ENCODE measurements at regions not wholly inside any gene's neighbourhood (a gene's known extent, or its start where the extent isn't known, plus 50 kb on each side); places are given as distances from the start of the nearest gene placed in this dataset.
A peak's percentile ranks its signal among the peaks of the same experiment; 100 is the strongest.
"Not testable (repeated sequence)": the region's sequence is repeated elsewhere in the genome, so short reads cannot be mapped to it uniquely, and the experiment has no call there.

- no peak overlapping the region for H3K27ac ChIP-seq
- no peak for DNase-seq (ENCODE audit: low read depth, low spot score)
Measured at GRCh38 chr9:38518826-38519225, 94.6 kb upstream of the IGFBPL1 start.

- peak overlapping the region; percentile 62 for H3K27ac ChIP-seq
- DNase-seq (ENCODE audit: low read depth, low spot score) = peak; percentile 79
Measured at GRCh38 chr9:38516273-38516672, 92.0 kb upstream of the IGFBPL1 start.

GRCh38 chr9:38515055-38515454 is 90.8 kb upstream of the IGFBPL1 start:
- not testable (repeated sequence) for H3K27ac ChIP-seq; DNase-seq (ENCODE audit: low read depth, low spot score)

GRCh38 chr9:38510340-38510739 is 86.1 kb upstream of the IGFBPL1 start:
- not testable (repeated sequence) for DNase-seq (ENCODE audit: low read depth, low spot score)

GRCh38 chr9:38507587-38507986 is 83.3 kb upstream of the IGFBPL1 start:
- no peak overlapping the region for H3K27ac ChIP-seq
- DNase-seq (ENCODE audit: low read depth, low spot score) = no peak

More at GRCh38 chr9:38510340-38510739, 86.1 kb upstream of the IGFBPL1 start:
- not testable (repeated sequence) for H3K27ac ChIP-seq

- peak; percentile 85 for DNase-seq (ENCODE audit: low read depth, low spot score)
- not testable (repeated sequence) for H3K27ac ChIP-seq
Measured at GRCh38 chr9:38500171-38500570, 75.9 kb upstream of the IGFBPL1 start.

- not testable (repeated sequence) for H3K27ac ChIP-seq; DNase-seq (ENCODE audit: low read depth, low spot score)
Measured at GRCh38 chr9:38498551-38498950, 74.3 kb upstream of the IGFBPL1 start.

GRCh38 chr9:38489057-38489456 is 64.8 kb upstream of the IGFBPL1 start:
- DNase-seq (ENCODE audit: low read depth, low spot score) = no peak
- H3K27ac ChIP-seq = no peak overlapping the region

- DNase-seq (ENCODE audit: low read depth, low spot score) = no peak
Measured at GRCh38 chr9:38488156-38488698, 64.0 kb upstream of the IGFBPL1 start.

GRCh38 chr9:38487418-38488155 is 63.3 kb upstream of the IGFBPL1 start:
- not testable (repeated sequence) for H3K27ac ChIP-seq

More at GRCh38 chr9:38488156-38488698, 64.0 kb upstream of the IGFBPL1 start:
- H3K27ac ChIP-seq = no peak overlapping the region

GRCh38 chr9:38486837-38487236 is 62.6 kb upstream of the IGFBPL1 start:
- H3K27ac ChIP-seq = no peak overlapping the region
- DNase-seq (ENCODE audit: low read depth, low spot score) = no peak

More at GRCh38 chr9:38487418-38488155, 63.3 kb upstream of the IGFBPL1 start:
- not testable (repeated sequence) for DNase-seq (ENCODE audit: low read depth, low spot score)

- H3K27ac ChIP-seq = no peak overlapping the region
- DNase-seq (ENCODE audit: low read depth, low spot score) = no peak
Measured at GRCh38 chr9:38486056-38486615, 61.9 kb upstream of the IGFBPL1 start.

GRCh38 chr9:38484076-38484665 is 59.9 kb upstream of the IGFBPL1 start:
- not testable (repeated sequence) for DNase-seq (ENCODE audit: low read depth, low spot score); H3K27ac ChIP-seq

- peak; percentile 33 for DNase-seq (ENCODE audit: low read depth, low spot score)
Measured at GRCh38 chr9:38482918-38483592, 58.8 kb upstream of the IGFBPL1 start.

GRCh38 chr9:38478211-38478610 is 54.0 kb upstream of the IGFBPL1 start:
- DNase-seq (ENCODE audit: low read depth, low spot score) = no peak
- no peak overlapping the region for H3K27ac ChIP-seq

More at GRCh38 chr9:38482918-38483592, 58.8 kb upstream of the IGFBPL1 start:
- no peak overlapping the region for H3K27ac ChIP-seq

- peak; percentile 31 for DNase-seq (ENCODE audit: low read depth, low spot score)
- not testable (repeated sequence) for H3K27ac ChIP-seq
Measured at GRCh38 chr9:38474476-38474875, 50.2 kb upstream of the IGFBPL1 start.
